Liver (tissue), 3 donors: ENCODE measurements at regions not wholly inside any gene's neighbourhood (a gene's known extent, or its start where the extent isn't known, plus 50 kb on each side); places are given as distances from the start of the nearest gene placed in this dataset.

ENCODE experiments used
- CTCF ChIP-seq: fragments of 150-350 bp; IDR thresholded peaks from 2 replicates; pipeline ENCODE4 v1.5.1; 2017; ENCODE audit warnings: improper control_type of control experiment, low read depth, low read length; ENCODE audit not compliant: missing input control
- EGR1 ChIP-seq, 2 donors: IDR thresholded peaks; 2 replicates each; pipeline ENCODE4 v1.6.1; 2016 to 2018; ENCODE audit warnings: antibody characterized with exemption in 2 of 2, low read depth in 2 of 2
- FOXA1 ChIP-seq: IDR thresholded peaks from 2 replicates; pipeline ENCODE4 v1.6.1; 2016; ENCODE audit warnings: antibody characterized with exemption
- REST ChIP-seq: IDR thresholded peaks from 2 replicates; pipeline ENCODE4 v1.6.1; 2016; ENCODE audit warnings: antibody characterized with exemption, mild to moderate bottlenecking
- RXRA ChIP-seq, 2 donors: IDR thresholded peaks; 2 replicates each; pipeline ENCODE4 v1.6.1; 2017 to 2018; ENCODE audit warnings: antibody characterized with exemption in 2 of 2, mild to moderate bottlenecking in 1 of 2
- TAF1 ChIP-seq: conservative IDR thresholded peaks from 2 replicates; pipeline ENCODE4 v1.6.1; 2016; ENCODE audit warnings: antibody characterized with exemption, mild to moderate bottlenecking
- YY1 ChIP-seq: IDR thresholded peaks from 2 replicates; pipeline ENCODE4 v1.6.1; 2016; ENCODE audit warnings: antibody characterized with exemption, mild to moderate bottlenecking
- donor health status: healthy.
- donor health status: healthy.

GRCh38 chr1:192463661-192464060, 111.9 kb upstream of the RGS1 start:
- TF ChIP-seq CTCF (no peak), REST (no peak), TAF1 (no peak), RXRA (IDR thresholded peaks at IDR 0.05) (no peak), EGR1 (IDR thresholded peaks at IDR 0.05; ENCODE audit: low read depth in 2 of 2) (no peak), FOXA1 (no peak), YY1 (no peak)
